ENCODE measurements at regions not wholly inside any gene's neighbourhood (a gene's known extent, or its start where the extent isn't known, plus 50 kb on each side); places are given as distances from the start of the nearest gene placed in this dataset.

- H3K4me2 ChIP-seq (ENCODE audit: low read length) = no peak overlapping the region
- ChIA-PET POLR2A (interaction anchor here (0.6 to 1.3 kb wide), 3 partner anchors 23 to 420 kb away, joined by 3 to 5 read pairs (median 5); no protein-coding TSS in a partner anchor), CTCF (ENCODE audit: unreplicated experiment) (no interaction called here)
- H3K36me3 ChIP-seq (ENCODE audit: insufficient read depth, low read length) = no peaks in the 10 kb centered on the region
- H3K27ac ChIP-seq (ENCODE audit: low read depth, low read length, poor library complexity, severe bottlenecking) = no peak overlapping the region
- TF ChIP-seq CTCF (conservative IDR thresholded peaks at IDR 0.05; ENCODE audit: low read length) (no peak), EZH2phosphoT487 (IDR thresholded peaks at IDR 0.05; ENCODE audit: borderline replicate concordance, low read depth, low read length) (no peak)
- no peaks in the 10 kb centered on the region for H3K79me2 ChIP-seq (ENCODE audit: insufficient read depth, low read depth, low read length)
- DNase-seq (ENCODE audit: low spot score) = no peak
- H4K20me1 ChIP-seq (ENCODE audit: insufficient read depth, low read length) = no peaks in the 10 kb centered on the region
- intact Hi-C loops (cut with micrococcal nuclease; ENCODE audit: unreplicated experiment) = no loop called here
- H3K9me2 ChIP-seq (ENCODE audit: insufficient read depth, low read length) = no peaks in the 10 kb centered on the region
- no peaks in the 10 kb centered on the region for H3K4me1 ChIP-seq (ENCODE audit: insufficient read depth, low read length, poor library complexity, severe bottlenecking)
- no peak overlapping the region for H2AFZ ChIP-seq (ENCODE audit: low read length)
- BruUV-seq (replicated peaks) = no TSS peak
- no peak overlapping the region for H3K4me3 ChIP-seq (ENCODE audit: low read depth, low read length, poor library complexity, severe bottlenecking)
- peaks cover 10% of the 10 kb centered on the region for H3K9me3 ChIP-seq (ENCODE audit: low read length)
Observed at GRCh38 chr6:156599978-156600590, 177.1 kb upstream of the ARID1B start.

- no peaks in the 10 kb centered on the region for H3K9me2 ChIP-seq (ENCODE audit: insufficient read depth, low read length)
- H3K9me3 ChIP-seq (ENCODE audit: low read length) = peaks cover 7% of the 10 kb centered on the region
- no peaks in the 10 kb centered on the region for H3K36me3 ChIP-seq (ENCODE audit: insufficient read depth, low read length)
- intact Hi-C loops (cut with micrococcal nuclease; ENCODE audit: unreplicated experiment) = no loop called here
- H3K4me3 ChIP-seq (ENCODE audit: low read depth, low read length, poor library complexity, severe bottlenecking) = no peak overlapping the region
- H2AFZ ChIP-seq (ENCODE audit: low read length) = no peak overlapping the region
- H3K27ac ChIP-seq (ENCODE audit: low read depth, low read length, poor library complexity, severe bottlenecking) = no peak overlapping the region
- no peaks in the 10 kb centered on the region for H3K79me2 ChIP-seq (ENCODE audit: insufficient read depth, low read depth, low read length)
- no peak for TF ChIP-seq EZH2phosphoT487 (IDR thresholded peaks at IDR 0.05; ENCODE audit: borderline replicate concordance, low read depth, low read length)
- H3K4me2 ChIP-seq (ENCODE audit: low read length) = no peak overlapping the region
- no peak for DNase-seq (ENCODE audit: low spot score)
- H3K4me1 ChIP-seq (ENCODE audit: insufficient read depth, low read length, poor library complexity, severe bottlenecking) = no peaks in the 10 kb centered on the region
- no peaks in the 10 kb centered on the region for H4K20me1 ChIP-seq (ENCODE audit: insufficient read depth, low read length)
- ChIA-PET CTCF (ENCODE audit: unreplicated experiment) (no interaction called here), POLR2A (no interaction called here)
- BruUV-seq (replicated peaks) = no TSS peak
Observed at GRCh38 chr6:156599366-156599765, 177.8 kb upstream of the ARID1B start.

GRCh38 chr6:156598855-156599180 is 178.4 kb upstream of the ARID1B start:
- BruUV-seq (replicated peaks) = no TSS peak
- no peaks in the 10 kb centered on the region for H3K9me2 ChIP-seq (ENCODE audit: insufficient read depth, low read length)
- CTCF ChIA-PET (ENCODE audit: unreplicated experiment) = interaction anchor here (1.0 kb wide), 1 partner anchor 33 kb away, joined by 3 read pairs; no protein-coding TSS in a partner anchor
- no peaks in the 10 kb centered on the region for H3K79me2 ChIP-seq (ENCODE audit: insufficient read depth, low read depth, low read length)
- H4K20me1 ChIP-seq (ENCODE audit: insufficient read depth, low read length) = no peaks in the 10 kb centered on the region
- H3K4me1 ChIP-seq (ENCODE audit: insufficient read depth, low read length, poor library complexity, severe bottlenecking) = peaks cover 2% of the 10 kb centered on the region
- TF ChIP-seq EZH2phosphoT487 (IDR thresholded peaks at IDR 0.05; ENCODE audit: borderline replicate concordance, low read depth, low read length) (no peak), CTCF (conservative IDR thresholded peaks at IDR 0.05; ENCODE audit: low read length) (no peak)
- no peak overlapping the region for H2AFZ ChIP-seq (ENCODE audit: low read length)
- no peaks in the 10 kb centered on the region for H3K36me3 ChIP-seq (ENCODE audit: insufficient read depth, low read length)
- intact Hi-C loops (cut with micrococcal nuclease; ENCODE audit: unreplicated experiment) = no loop called here
- H3K27ac ChIP-seq (ENCODE audit: low read depth, low read length, poor library complexity, severe bottlenecking) = no peak overlapping the region
- H3K9me3 ChIP-seq (ENCODE audit: low read length) = peaks cover 6% of the 10 kb centered on the region; the same call in 1 of the 2 replicates
- DNase-seq (ENCODE audit: low spot score) = no peak
- no peak overlapping the region for H3K4me3 ChIP-seq (ENCODE audit: low read depth, low read length, poor library complexity, severe bottlenecking)
- POLR2A ChIA-PET = interaction anchor here (0.7 kb wide), 1 partner anchor 294 kb away, joined by 3 read pairs; no protein-coding TSS in a partner anchor
- H3K4me2 ChIP-seq (ENCODE audit: low read length) = no peak overlapping the region

Measured in OCI-LY7 (cell line).